ENCODE measurements at regions not wholly inside any gene's neighbourhood (a gene's known extent, or its start where the extent isn't known, plus 50 kb on each side); places are given as distances from the start of the nearest gene placed in this dataset.
A peak's percentile ranks its signal among the peaks of the same experiment; 100 is the strongest.

GRCh38 chr16:60199150-60199549 is 1465.0 kb upstream of the GOT2 start:
- Histone ChIP-seq H3K36me3 (ENCODE audit: insufficient read depth) (no peaks in the 10 kb centered on the region), H3K27ac (ENCODE audit: low read depth) (no peak overlapping the region), H3K27me3 (ENCODE audit: insufficient read depth) (no peaks in the 10 kb centered on the region), H3K4me2 (no peak overlapping the region), H3K9me2 (ENCODE audit: insufficient read depth) (no peaks in the 10 kb centered on the region), H3K79me2 (replicated peaks; ENCODE audit: insufficient read depth) (no peaks in the 10 kb centered on the region), H4K20me1 (replicated peaks; ENCODE audit: insufficient read depth) (no peaks in the 10 kb centered on the region), H3F3A (replicated peaks; ENCODE audit: low read depth) (no peaks in the 10 kb centered on the region), H2AFZ (peak overlapping the region; percentile 60; the same call in 1 of the 2 replicates), H3K4me3 (no peak overlapping the region), H3K4me1 (ENCODE audit: insufficient read depth) (peaks cover 10% of the 10 kb centered on the region)
- Mint-ChIP-seq H3K36me3 (ENCODE audit: low read depth) (peaks cover 11% of the 10 kb centered on the region; the same call in 2 of the 3 replicates), H3K4me1 (peaks cover 40% of the 10 kb centered on the region), H3K9me3 (peaks cover 9% of the 10 kb centered on the region), H3K4me3 (no peak overlapping the region), H3K27me3 (ENCODE audit: insufficient read depth, low read depth, poor library complexity) (peaks cover 8% of the 10 kb centered on the region), H3K27ac (no peak overlapping the region)
- ATAC-seq (no peak), DNase-seq (ENCODE audit: low spot score) (no peak)
- no peak for TF ChIP-seq JUNB (IDR thresholded peaks at IDR 0.05; ENCODE audit: unreplicated experiment)
- no peak for TF ChIP-seq ZNF114 (CRISPR knock-in tag; IDR thresholded peaks at IDR 0.05)
- TF ChIP-seq STAT1 (IDR thresholded peaks at IDR 0.05; ENCODE audit: unreplicated experiment) = no peak
- TF ChIP-seq ETS1 (IDR thresholded peaks at IDR 0.05) = no peak
- no peak for TF ChIP-seq EZH2phosphoT487 (IDR thresholded peaks at IDR 0.05; ENCODE audit: unreplicated experiment)
- no peak for TF ChIP-seq ZNF331 (CRISPR knock-in tag; IDR thresholded peaks at IDR 0.05; ENCODE audit: low read depth)
- no peak for TF ChIP-seq POLR2AphosphoS5 (IDR thresholded peaks at IDR 0.05; ENCODE audit: low read depth)
- no peak for TF ChIP-seq EZH2 (IDR thresholded peaks at IDR 0.05; ENCODE audit: low read depth, unreplicated experiment)
- no peak for TF ChIP-seq ZNF462 (CRISPR knock-in tag; IDR thresholded peaks at IDR 0.05)
- TF ChIP-seq REST (IDR thresholded peaks at IDR 0.05; ENCODE audit: unreplicated experiment) = no peak
- TF ChIP-seq NANOG (IDR thresholded peaks at IDR 0.05; ENCODE audit: borderline replicate concordance) = no peak
